HCT116 (cell line): ENCODE measurements at regions not wholly inside any gene's neighbourhood (a gene's known extent, or its start where the extent isn't known, plus 50 kb on each side); places are given as distances from the start of the nearest gene placed in this dataset.

ENCODE experiments used
- ATAC-seq: fragments of 200-7000 bp; cut with Tn5 transposase; 2 replicates; pipeline ENCODE4 v1.9.1; 2020; ENCODE audit warnings: mild to moderate bottlenecking, moderate library complexity
- BruUV-seq: library from RNA; stranded (reverse); fragments of 400-500 nt; replicated peaks from 2 replicates; lab custom pipeline; 2021; lab: Mats Ljungman, UMichigan
- CTCF ChIA-PET: fragments of 300-600 bp; sonication (Branson Sonifier 250); formaldehyde crosslinking; loops from one replicate; lab custom pipeline; 2021; ENCODE audit warnings: antibody characterized with exemption; lab: Charles Lee
- POLR2A ChIA-PET: fragments of 300-600, 350-600 bp; sonication (Branson Sonifier 250); formaldehyde crosslinking; loops from one replicate; lab custom pipeline; 2021; ENCODE audit warnings: antibody characterized with exemption; lab: Charles Lee
- RAD21 ChIA-PET, 2 experiments: fragments of 300-600 bp; sonication (Branson Sonifier 250); formaldehyde crosslinking; loops; one replicate each; lab custom pipeline; 2023; ENCODE audit warnings: low total read pairs in 2 of 2; ENCODE audit not compliant: uncharacterized antibody in 2 of 2, unreplicated experiment in 2 of 2, low non-redundant PET in 1 of 2; lab: Charles Lee
- DNase-seq: peaks from one replicate; pipeline ENCODE4 v3.0.0-alpha.2; 2010; ENCODE audit warnings: low read depth, low spot score
- H2AFZ ChIP-seq: fragments of 200-600 bp; shearing (Covaris generic), sonication (generic); 2 replicates; pipeline ENCODE4 v1.6.1; 2017; ENCODE audit warnings: low read depth, mixed run types, mixed read lengths, antibody characterized with exemption, low read length; ENCODE audit not compliant: poor library complexity, severe bottlenecking
- H3K27ac ChIP-seq: 2 replicates; pipeline ENCODE4 v1.5.1; 2012; ENCODE audit warnings: low read depth, low read length
- H3K27me3 ChIP-seq: fragments of 200-600 bp; sonication (generic); 2 replicates; pipeline ENCODE4 v1.6.1; 2016; ENCODE audit warnings: mixed run types, low read length, mixed read lengths; ENCODE audit not compliant: insufficient read depth
- H3K36me3 ChIP-seq, 2 experiments: fragments of 200-500 bp in 1 of 2; fragments of 200-600 bp in 1 of 2; sonication (Bioruptor generic) in 1 of 2; sonication (generic) in 1 of 2; 2 replicates each; pipeline versions ENCODE4 v1.5.1 to v1.6.1; 2014 to 2016; ENCODE audit warnings: low read length in 2 of 2, inconsistent platforms in 1 of 2, mixed read lengths in 1 of 2, mixed run types in 1 of 2; ENCODE audit not compliant: insufficient read depth in 2 of 2, control insufficient read depth in 1 of 2
- H3K4me1 ChIP-seq, 2 experiments: fragments of 200-600 bp in 1 of 2; sonication (generic) in 1 of 2; 2 replicates each; pipeline versions ENCODE4 v1.5.1 to v1.6.1; 2012 to 2017; ENCODE audit warnings: low read length in 2 of 2, inconsistent platforms in 1 of 2, mild to moderate bottlenecking in 1 of 2, mixed read lengths in 1 of 2, mixed run types in 1 of 2, moderate library complexity in 1 of 2; ENCODE audit not compliant: insufficient read depth in 2 of 2, control insufficient read depth in 1 of 2
- H3K4me2 ChIP-seq: fragments of 200-600 bp; sonication (generic); 2 replicates; pipeline ENCODE4 v1.6.1; 2017; ENCODE audit warnings: mixed run types, low read length, mixed read lengths
- H3K4me3 ChIP-seq, 2 experiments: fragments of 200-600 bp in 1 of 2; sonication (generic) in 1 of 2; replicated peaks in 1 of 2; 2 replicates each; pipeline ENCODE4 v1.5.1; 2011 to 2016; ENCODE audit warnings: low read length in 2 of 2, control low read depth in 1 of 2, low read depth in 1 of 2, mild to moderate bottlenecking in 1 of 2, mixed read lengths in 1 of 2, mixed run types in 1 of 2
- H3K79me2 ChIP-seq: fragments of 200-600 bp; sonication (generic); 2 replicates; pipeline ENCODE4 v1.6.1; 2017; ENCODE audit warnings: mild to moderate bottlenecking, mixed run types, low read length, moderate library complexity, mixed read lengths; ENCODE audit not compliant: insufficient read depth
- H3K9ac ChIP-seq: fragments of 200-600 bp; sonication (generic); 2 replicates; pipeline ENCODE4 v1.6.1; 2016; ENCODE audit warnings: low read length, mixed read lengths
- H3K9me2 ChIP-seq: fragments of 200-600 bp; sonication (generic), shearing (Covaris generic); 2 replicates; pipeline ENCODE4 v1.6.1; 2017; ENCODE audit warnings: mixed run types, mild to moderate bottlenecking, moderate library complexity; ENCODE audit not compliant: insufficient read depth
- H3K9me3 ChIP-seq, 2 experiments: fragments of 200-500 bp in 1 of 2; fragments of 200-600 bp in 1 of 2; sonication (Bioruptor generic) in 1 of 2; sonication (generic) in 1 of 2; 2 replicates each; pipeline ENCODE4 v1.6.1; 2014 to 2017; ENCODE audit warnings: low read length in 2 of 2, mixed read lengths in 2 of 2, inconsistent platforms in 1 of 2, low read depth in 1 of 2, mild to moderate bottlenecking in 1 of 2, mixed run types in 1 of 2, moderate library complexity in 1 of 2; ENCODE audit not compliant: control insufficient read depth in 1 of 2, insufficient read depth in 1 of 2
- H4K20me1 ChIP-seq: fragments of 200-600 bp; sonication (generic), shearing (Covaris generic); 2 replicates; pipeline ENCODE4 v1.6.1; 2017; ENCODE audit warnings: mixed run types, mild to moderate bottlenecking, moderate library complexity; ENCODE audit not compliant: insufficient read depth
- CBX3 ChIP-seq: IDR thresholded peaks from 2 replicates; pipeline ENCODE4 v1.6.1; 2012; ENCODE audit warnings: low read depth
- CEBPB ChIP-seq: IDR thresholded peaks from 2 replicates; pipeline ENCODE4 v1.6.1; 2012; ENCODE audit warnings: low read depth
- EGR1 ChIP-seq: IDR thresholded peaks from 2 replicates; pipeline ENCODE4 v1.6.1; 2012; ENCODE audit warnings: low read depth
- EZH2 ChIP-seq: fragments of 200-600 bp; sonication (generic); IDR thresholded peaks from 2 replicates; pipeline ENCODE4 v1.6.1; 2017; ENCODE audit warnings: antibody characterized with exemption, mixed run types
- JUND ChIP-seq: IDR thresholded peaks from 2 replicates; pipeline ENCODE4 v1.6.1; 2012
- POLR2A ChIP-seq: IDR thresholded peaks from 2 replicates; pipeline ENCODE4 v1.7.0; 2011; ENCODE audit warnings: borderline replicate concordance; ENCODE audit not compliant: insufficient read depth, insufficient read length; ENCODE audit errors: extremely low read depth
- SRF ChIP-seq: IDR thresholded peaks from 2 replicates; pipeline ENCODE4 v1.6.1; 2012; ENCODE audit warnings: low read depth
- ZNF274 ChIP-seq: fragments of 200-500 bp; sonication (Bioruptor generic); IDR thresholded peaks from 2 replicates; pipeline ENCODE4 v1.6.1; 2014; ENCODE audit warnings: mild to moderate bottlenecking, low read depth, low read length, inconsistent platforms
- intact Hi-C: fragments of 100-400 bp; cut with micrococcal nuclease; formaldehyde crosslinking; loops from 2 replicates; pipeline ENCODE4 v1.10.0; 2022
- TF ChIP-seq, protein P1 (sequence below): IDR thresholded peaks from 2 replicates; pipeline ENCODE4 v1.6.1; 2011; ENCODE audit warnings: mild to moderate bottlenecking, low read length, moderate library complexity; ENCODE audit not compliant: insufficient replicate concordance; ENCODE audit errors: extremely low read depth
- TF ChIP-seq, protein P2 (sequence below): IDR thresholded peaks from 2 replicates; pipeline ENCODE4 v1.6.1; 2012
- TF ChIP-seq, protein P3 (sequence below): IDR thresholded peaks from 2 replicates; pipeline ENCODE4 v1.6.1; 2012; ENCODE audit warnings: low read depth

GRCh38 chr5:93071710-93072109 lies 509.3 kb downstream of the NR2F1-AS1 start:
- no peaks in the 10 kb centered on the region for H4K20me1 ChIP-seq
- H3K27me3 ChIP-seq = no peaks in the 10 kb centered on the region
- H2AFZ ChIP-seq = no peak overlapping the region
- no peaks in the 10 kb centered on the region for H3K79me2 ChIP-seq
- POLR2A ChIA-PET = no interaction called here
- DNase-seq (no peak), ATAC-seq (no peak)
- H3K4me1 ChIP-seq = peaks cover 8 to 9% of the 10 kb centered on the region in 2 experiments; a peak in 2 of 4 replicates
- 0 out of 4 replicates have a peak, but pooled peaks cover 0 to 2% of the 10 kb centered on the region in 2 experiments for H3K36me3 ChIP-seq
- CTCF ChIA-PET = no interaction called here
- H3K4me3 ChIP-seq = no peak overlapping the region
- intact Hi-C loops = loop anchor here (10.0 kb wide), 1 partner anchor 123 kb away; no protein-coding TSS in a partner anchor
- H3K4me2 ChIP-seq = no peak overlapping the region
- BruUV-seq = no TSS peak
- no peaks in the 10 kb centered on the region for H3K9me3 ChIP-seq
- no peaks in the 10 kb centered on the region for H3K9me2 ChIP-seq
- no peak overlapping the region for H3K9ac ChIP-seq
- RAD21 ChIA-PET = no interaction called here
- TF ChIP-seq, protein P1, sequence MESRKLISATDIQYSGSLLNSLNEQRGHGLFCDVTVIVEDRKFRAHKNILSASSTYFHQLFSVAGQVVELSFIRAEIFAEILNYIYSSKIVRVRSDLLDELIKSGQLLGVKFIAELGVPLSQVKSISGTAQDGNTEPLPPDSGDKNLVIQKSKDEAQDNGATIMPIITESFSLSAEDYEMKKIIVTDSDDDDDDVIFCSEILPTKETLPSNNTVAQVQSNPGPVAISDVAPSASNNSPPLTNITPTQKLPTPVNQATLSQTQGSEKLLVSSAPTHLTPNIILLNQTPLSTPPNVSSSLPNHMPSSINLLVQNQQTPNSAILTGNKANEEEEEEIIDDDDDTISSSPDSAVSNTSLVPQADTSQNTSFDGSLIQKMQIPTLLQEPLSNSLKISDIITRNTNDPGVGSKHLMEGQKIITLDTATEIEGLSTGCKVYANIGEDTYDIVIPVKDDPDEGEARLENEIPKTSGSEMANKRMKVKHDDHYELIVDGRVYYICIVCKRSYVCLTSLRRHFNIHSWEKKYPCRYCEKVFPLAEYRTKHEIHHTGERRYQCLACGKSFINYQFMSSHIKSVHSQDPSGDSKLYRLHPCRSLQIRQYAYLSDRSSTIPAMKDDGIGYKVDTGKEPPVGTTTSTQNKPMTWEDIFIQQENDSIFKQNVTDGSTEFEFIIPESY = no peak
- TF ChIP-seq SRF (no peak), EZH2 (no peak), POLR2A (no peak), CEBPB (no peak), ZNF274 (no peak), EGR1 (no peak), CBX3 (no peak), JUND (no peak)
- TF ChIP-seq, protein P2, sequence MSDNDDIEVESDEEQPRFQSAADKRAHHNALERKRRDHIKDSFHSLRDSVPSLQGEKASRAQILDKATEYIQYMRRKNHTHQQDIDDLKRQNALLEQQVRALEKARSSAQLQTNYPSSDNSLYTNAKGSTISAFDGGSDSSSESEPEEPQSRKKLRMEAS = no peak
- TF ChIP-seq, protein P3, sequence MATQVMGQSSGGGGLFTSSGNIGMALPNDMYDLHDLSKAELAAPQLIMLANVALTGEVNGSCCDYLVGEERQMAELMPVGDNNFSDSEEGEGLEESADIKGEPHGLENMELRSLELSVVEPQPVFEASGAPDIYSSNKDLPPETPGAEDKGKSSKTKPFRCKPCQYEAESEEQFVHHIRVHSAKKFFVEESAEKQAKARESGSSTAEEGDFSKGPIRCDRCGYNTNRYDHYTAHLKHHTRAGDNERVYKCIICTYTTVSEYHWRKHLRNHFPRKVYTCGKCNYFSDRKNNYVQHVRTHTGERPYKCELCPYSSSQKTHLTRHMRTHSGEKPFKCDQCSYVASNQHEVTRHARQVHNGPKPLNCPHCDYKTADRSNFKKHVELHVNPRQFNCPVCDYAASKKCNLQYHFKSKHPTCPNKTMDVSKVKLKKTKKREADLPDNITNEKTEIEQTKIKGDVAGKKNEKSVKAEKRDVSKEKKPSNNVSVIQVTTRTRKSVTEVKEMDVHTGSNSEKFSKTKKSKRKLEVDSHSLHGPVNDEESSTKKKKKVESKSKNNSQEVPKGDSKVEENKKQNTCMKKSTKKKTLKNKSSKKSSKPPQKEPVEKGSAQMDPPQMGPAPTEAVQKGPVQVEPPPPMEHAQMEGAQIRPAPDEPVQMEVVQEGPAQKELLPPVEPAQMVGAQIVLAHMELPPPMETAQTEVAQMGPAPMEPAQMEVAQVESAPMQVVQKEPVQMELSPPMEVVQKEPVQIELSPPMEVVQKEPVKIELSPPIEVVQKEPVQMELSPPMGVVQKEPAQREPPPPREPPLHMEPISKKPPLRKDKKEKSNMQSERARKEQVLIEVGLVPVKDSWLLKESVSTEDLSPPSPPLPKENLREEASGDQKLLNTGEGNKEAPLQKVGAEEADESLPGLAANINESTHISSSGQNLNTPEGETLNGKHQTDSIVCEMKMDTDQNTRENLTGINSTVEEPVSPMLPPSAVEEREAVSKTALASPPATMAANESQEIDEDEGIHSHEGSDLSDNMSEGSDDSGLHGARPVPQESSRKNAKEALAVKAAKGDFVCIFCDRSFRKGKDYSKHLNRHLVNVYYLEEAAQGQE = no peak
- H3K27ac ChIP-seq = no peak overlapping the region
